OCI-LY3 (cell line): ENCODE measurements at regions not wholly inside any gene's neighbourhood (a gene's known extent, or its start where the extent isn't known, plus 50 kb on each side); places are given as distances from the start of the nearest gene placed in this dataset.
"Not testable (repeated sequence)": the region's sequence is repeated elsewhere in the genome, so short reads cannot be mapped to it uniquely, and the experiment has no call there.

ENCODE experiments used
- H2AFZ ChIP-seq: fragments of 200-600, 300-600 bp; shearing (Covaris generic); 2 replicates; pipeline ENCODE4 v1.6.0; 2014; ENCODE audit warnings: antibody characterized with exemption, low read depth, low read length
- H3K27ac ChIP-seq: fragments of 200-600, 300-600 bp; sonication (generic); 2 replicates; pipeline ENCODE4 v1.5.1; 2014; ENCODE audit warnings: mild to moderate bottlenecking, low read length, moderate library complexity, mixed read lengths
- H3K27me3 ChIP-seq: fragments of 200-600, 300-600 bp; sonication (generic); 2 replicates; pipeline ENCODE4 v1.6.1; 2014; ENCODE audit warnings: low read depth, low read length, mixed read lengths
- H3K36me3 ChIP-seq: fragments of 200-600, 300-600 bp; sonication (generic); replicated peaks from 2 replicates; pipeline ENCODE3; 2014; ENCODE audit warnings: low read depth, low read length, mixed read lengths
- H3K4me1 ChIP-seq: fragments of 300-600, 200-600 bp; sonication (generic); 2 replicates; pipeline ENCODE4 v1.6.1; 2014; ENCODE audit warnings: low read length, mixed read lengths
- H3K4me2 ChIP-seq: fragments of 200-600, 300-600 bp; sonication (generic); 2 replicates; pipeline ENCODE4 v1.6.1; 2014; ENCODE audit warnings: low read length, mixed read lengths
- H3K4me3 ChIP-seq: fragments of 300-600, 200-600 bp; sonication (generic); 2 replicates; pipeline ENCODE4 v1.5.1; 2014; ENCODE audit warnings: antibody characterized with exemption, mild to moderate bottlenecking, low read length, moderate library complexity
- H3K79me2 ChIP-seq: fragments of 300-600, 200-600 bp; shearing (Covaris generic); 2 replicates; pipeline ENCODE4 v1.6.1; 2014; ENCODE audit warnings: mild to moderate bottlenecking, low read length, mixed read lengths
- H3K9ac ChIP-seq: fragments of 300-600, 200-600 bp; shearing (Covaris generic); 2 replicates; pipeline ENCODE4 v1.6.0; 2014; ENCODE audit warnings: mild to moderate bottlenecking, low read length, moderate library complexity
- H3K9me3 ChIP-seq: fragments of 200-600, 300-600 bp; shearing (Covaris generic); 2 replicates; pipeline ENCODE4 v1.6.1; 2014; ENCODE audit warnings: low read length, mixed read lengths; ENCODE audit not compliant: insufficient read depth
- H4K20me1 ChIP-seq: fragments of 200-600, 300-600 bp; sonication (generic); 2 replicates; pipeline ENCODE4 v1.6.1; 2016; ENCODE audit warnings: low read length, mixed read lengths; ENCODE audit not compliant: insufficient read depth
- CTCF ChIP-seq: fragments of 200-600, 300-600 bp; sonication (generic); IDR thresholded peaks from 2 replicates; pipeline ENCODE4 v1.5.1; 2014; ENCODE audit warnings: antibody characterized with exemption, low read length, low read depth
- EZH2phosphoT487 ChIP-seq: fragments of 200-600 bp; shearing (Covaris generic); IDR thresholded peaks from 2 replicates; pipeline ENCODE4 v1.6.1; 2018; ENCODE audit warnings: antibody characterized with exemption, mixed run types, low read depth

DNA sequence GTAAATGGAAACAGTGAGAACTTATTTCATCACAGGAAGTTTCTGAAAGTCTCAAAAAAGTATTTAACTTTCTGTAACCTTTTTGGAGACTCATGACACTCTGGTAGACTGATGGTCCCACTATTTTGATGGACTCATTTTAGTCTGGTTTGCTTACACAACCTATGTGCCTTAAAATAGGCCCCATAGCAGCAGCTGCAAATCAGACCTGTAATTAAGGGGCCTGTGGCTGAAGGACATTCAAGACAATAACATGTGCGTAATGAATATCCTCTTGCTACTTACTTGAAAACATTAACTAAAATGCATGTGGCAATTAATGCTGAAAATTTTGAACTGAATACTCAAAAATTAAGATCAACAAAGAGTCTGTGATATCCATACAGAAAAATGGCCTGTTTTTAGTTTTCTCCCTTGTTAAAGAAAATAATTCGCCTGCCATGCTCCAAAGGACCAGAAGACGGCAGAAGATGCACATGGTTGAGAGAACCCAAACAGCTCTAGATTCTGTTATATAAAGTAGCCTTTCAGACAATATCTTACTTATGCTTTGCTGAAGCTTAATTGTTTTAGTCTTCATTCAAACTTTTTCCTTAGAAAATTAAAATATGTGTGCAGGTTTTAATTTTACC is 568.5 kb downstream of the KCNA4 start:
- H3K79me2 ChIP-seq, result no peaks in the 10 kb centered on the region
- peaks cover 2% of the 10 kb centered on the region; the same call in 1 of the 2 replicates for H3K4me1 ChIP-seq
- H3K36me3 ChIP-seq, result no peaks in the 10 kb centered on the region
- H3K4me2 ChIP-seq, result no peak overlapping the region
- no peak overlapping the region for H3K4me3 ChIP-seq
- no peaks in the 10 kb centered on the region for H3K27me3 ChIP-seq
- no peaks in the 10 kb centered on the region for H4K20me1 ChIP-seq
- no peaks in the 10 kb centered on the region for H3K9me3 ChIP-seq
- H3K9ac ChIP-seq, result no peak overlapping the region
- TF ChIP-seq EZH2phosphoT487 (no peak), CTCF (peak; percentile 51)
- H3K27ac ChIP-seq, result no peak overlapping the region
- H2AFZ ChIP-seq, result no peak overlapping the region

DNA sequence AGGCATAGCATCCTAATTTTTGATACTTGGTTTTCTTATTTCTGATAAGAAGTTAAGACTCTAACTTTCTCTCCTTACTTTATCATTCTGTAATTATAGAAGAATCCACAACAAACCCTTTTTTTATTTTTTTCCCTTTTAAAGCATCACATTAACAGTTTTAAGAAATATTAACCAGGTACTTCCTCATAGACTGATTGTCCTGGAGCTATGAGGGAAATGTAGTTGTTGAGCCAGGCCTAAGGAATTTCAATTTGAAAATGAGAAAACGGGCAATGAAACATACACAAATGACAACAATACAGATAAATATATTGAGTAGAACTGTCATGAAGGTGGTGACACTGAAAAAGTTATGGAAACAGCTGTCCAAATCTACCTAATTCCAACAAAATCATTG is 569.0 kb downstream of the KCNA4 start:
- no peak overlapping the region for H3K9ac ChIP-seq
- H3K9me3 ChIP-seq, result no peaks in the 10 kb centered on the region
- H3K27me3 ChIP-seq, result no peaks in the 10 kb centered on the region
- H3K36me3 ChIP-seq, result no peaks in the 10 kb centered on the region
- H2AFZ ChIP-seq, result no peak overlapping the region
- H4K20me1 ChIP-seq, result no peaks in the 10 kb centered on the region
- no peak for TF ChIP-seq EZH2phosphoT487
- TF ChIP-seq CTCF, result no peak
- H3K27ac ChIP-seq, result no peak overlapping the region
- H3K4me1 ChIP-seq, result no peaks in the 10 kb centered on the region
- H3K79me2 ChIP-seq, result no peaks in the 10 kb centered on the region
- H3K4me2 ChIP-seq, result no peak overlapping the region
- no peak overlapping the region for H3K4me3 ChIP-seq

GRCh38 chr11:29446132-29446531 is 570.7 kb downstream of the KCNA4 start:
- Histone ChIP-seq H3K27me3 (no peaks in the 10 kb centered on the region), H3K4me2 (no peak overlapping the region), H3K9ac (no peak overlapping the region), H4K20me1 (no peaks in the 10 kb centered on the region), H3K4me1 (no peaks in the 10 kb centered on the region), H3K4me3 (no peak overlapping the region), H3K36me3 (no peaks in the 10 kb centered on the region), H3K79me2 (no peaks in the 10 kb centered on the region), H3K27ac (no peak overlapping the region), H2AFZ (no peak overlapping the region), H3K9me3 (no peaks in the 10 kb centered on the region)
- TF ChIP-seq CTCF, result no peak
- TF ChIP-seq EZH2phosphoT487, result no peak

- H3K79me2 ChIP-seq, H3K4me2 ChIP-seq, H4K20me1 ChIP-seq, H3K9me3 ChIP-seq, H2AFZ ChIP-seq, H3K4me1 ChIP-seq, H3K36me3 ChIP-seq, H3K9ac ChIP-seq, H3K27ac ChIP-seq, H3K27me3 ChIP-seq, H3K4me3 ChIP-seq: not testable (repeated sequence)
Measured at GRCh38 chr11:29445191-29445590, 571.6 kb downstream of the KCNA4 start.
